HG03521 (cell line): ENCODE measurements at regions not wholly inside any gene's neighbourhood (a gene's known extent, or its start where the extent isn't known, plus 50 kb on each side); places are given as distances from the start of the nearest gene placed in this dataset.

ENCODE experiments used
- ATAC-seq: cut with Tn5 transposase; IDR thresholded peaks from one replicate; pipeline ENCODE4 v1.9.1; 2021; ENCODE audit warnings: mild to moderate bottlenecking, moderate library complexity; ENCODE audit not compliant: unreplicated experiment

GRCh38 chr10:113319479-113319878 is 233.4 kb upstream of the HABP2 start:
- no peak for ATAC-seq

GRCh38 chr10:113320211-113320610 is 232.6 kb upstream of the HABP2 start:
- ATAC-seq: no peak

GRCh38 chr10:113320987-113321386 is 231.9 kb upstream of the HABP2 start:
- ATAC-seq: no peak

DNA sequence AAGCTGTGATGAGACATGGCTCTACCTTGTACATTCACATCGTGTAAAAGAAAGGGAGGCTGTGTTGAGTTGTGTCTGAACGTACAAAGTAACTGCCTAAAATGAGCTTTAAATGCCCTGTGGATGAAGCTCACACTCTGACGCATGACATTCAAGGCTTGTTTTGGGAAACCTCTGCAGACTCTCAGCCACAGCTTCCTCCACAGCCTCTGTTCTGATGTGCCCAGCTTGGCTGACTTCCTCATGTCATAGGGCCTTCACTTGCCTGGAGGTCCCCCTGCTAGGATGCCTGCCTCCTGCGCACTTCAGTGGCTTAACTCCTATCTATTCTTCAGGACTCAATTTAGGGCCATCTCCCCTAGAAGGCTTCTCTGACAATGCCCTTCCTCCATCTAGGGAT is 230.0 kb upstream of the HABP2 start:
- ATAC-seq: no peak

- ATAC-seq: no peak
These were observed 228.9 kb upstream of the HABP2 start for GRCh38 chr10:113323985-113324384.

GRCh38 chr10:113326160-113327111 is 226.4 kb upstream of the HABP2 start:
- ATAC-seq: peak; percentile 75

GRCh38 chr10:113329121-113329596 is 223.7 kb upstream of the HABP2 start:
- ATAC-seq: no peak

- no peak for ATAC-seq
These were observed 220.9 kb upstream of the HABP2 start for GRCh38 chr10:113331961-113332360.

GRCh38 chr10:113333313-113333712 is 219.5 kb upstream of the HABP2 start:
- ATAC-seq: no peak

DNA sequence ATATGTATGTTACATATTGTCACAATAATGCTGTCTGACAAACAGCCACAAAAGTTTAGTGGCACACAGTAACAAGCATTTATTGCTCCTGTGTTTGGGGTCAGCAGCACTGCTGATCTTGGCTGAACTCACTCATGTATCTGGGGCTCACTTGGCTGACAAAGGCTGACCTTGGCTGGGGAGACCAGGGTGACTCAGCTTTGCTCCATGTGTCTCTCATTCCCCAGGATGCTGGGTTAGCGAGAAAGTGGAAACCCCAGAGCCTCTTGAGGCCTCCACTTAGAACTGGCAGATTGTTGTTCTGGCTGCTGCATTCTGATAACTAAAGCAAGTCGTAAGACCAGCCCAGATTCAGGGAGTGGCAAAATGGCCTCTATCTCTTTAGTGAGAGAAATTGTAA is 217.3 kb upstream of the HABP2 start:
- no peak for ATAC-seq

GRCh38 chr10:113336549-113337130 is 216.2 kb upstream of the HABP2 start:
- no peak for ATAC-seq

GRCh38 chr10:113337142-113337541 is 215.7 kb upstream of the HABP2 start:
- ATAC-seq: no peak

GRCh38 chr10:113339121-113339520 is 213.7 kb upstream of the HABP2 start:
- ATAC-seq: no peak

- ATAC-seq: no peak
These were observed 212.6 kb upstream of the HABP2 start for GRCh38 chr10:113340282-113340681.

- no peak for ATAC-seq
These were observed 211.7 kb upstream of the HABP2 start for GRCh38 chr10:113341138-113341537.

DNA sequence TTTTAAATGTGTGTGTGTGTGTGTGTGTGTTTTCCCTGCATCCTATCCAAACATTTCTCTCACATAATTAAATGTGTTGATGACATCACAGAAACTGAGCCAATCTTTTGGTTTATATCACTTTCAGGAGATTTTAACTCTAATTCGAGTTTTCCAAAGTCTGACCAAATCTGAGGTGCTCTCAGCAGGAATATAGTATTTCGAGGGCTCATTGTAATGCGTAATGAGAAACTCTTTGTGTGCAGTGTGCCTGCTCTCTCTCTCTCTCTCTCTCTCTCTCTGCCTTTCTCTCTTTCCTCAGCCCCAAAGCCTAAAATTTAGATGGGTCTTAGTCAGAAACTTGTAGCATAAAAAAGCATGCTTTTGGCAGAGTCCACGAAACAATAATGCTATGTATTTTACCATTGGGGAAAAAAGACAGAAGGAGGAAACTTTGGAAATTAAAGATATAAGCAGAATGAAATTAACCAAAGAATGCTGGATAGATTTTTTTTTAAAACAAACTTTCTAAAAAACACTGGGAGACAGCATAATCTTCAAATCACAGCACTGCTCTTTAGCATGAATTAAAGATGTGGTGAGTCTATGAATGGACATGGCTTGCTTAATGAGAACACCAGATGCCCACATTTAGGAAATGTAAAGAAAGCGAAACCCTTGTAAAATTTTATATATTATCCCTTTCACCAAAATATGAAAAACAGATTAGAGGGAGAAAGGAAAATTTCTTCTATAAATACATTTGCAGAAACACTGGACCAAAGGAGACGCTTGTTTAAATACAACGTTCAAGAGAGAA is 206.8 kb upstream of the HABP2 start:
- no peak for ATAC-seq

- ATAC-seq: no peak
These were observed 205.3 kb upstream of the HABP2 start for GRCh38 chr10:113347508-113347907.

DNA sequence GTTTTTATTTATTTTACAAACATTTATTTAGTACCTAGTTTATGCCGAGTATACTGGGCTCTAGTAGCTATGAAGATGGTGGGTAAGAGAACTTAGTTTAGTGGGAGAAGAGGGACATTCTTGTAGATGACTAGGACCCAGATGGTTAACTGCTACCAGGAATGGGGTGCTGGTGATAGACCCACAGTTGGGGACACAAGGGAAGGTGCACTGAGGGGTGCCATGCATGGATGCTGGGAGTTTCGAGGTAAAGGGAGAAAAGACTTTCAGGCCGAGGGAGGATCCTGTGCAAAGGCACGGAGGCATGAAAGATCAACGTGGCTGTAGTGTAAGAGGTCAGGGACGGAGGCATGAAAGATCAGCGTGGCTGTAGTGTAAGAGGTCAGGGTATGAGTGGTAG is 204.2 kb upstream of the HABP2 start:
- no peak for ATAC-seq

DNA sequence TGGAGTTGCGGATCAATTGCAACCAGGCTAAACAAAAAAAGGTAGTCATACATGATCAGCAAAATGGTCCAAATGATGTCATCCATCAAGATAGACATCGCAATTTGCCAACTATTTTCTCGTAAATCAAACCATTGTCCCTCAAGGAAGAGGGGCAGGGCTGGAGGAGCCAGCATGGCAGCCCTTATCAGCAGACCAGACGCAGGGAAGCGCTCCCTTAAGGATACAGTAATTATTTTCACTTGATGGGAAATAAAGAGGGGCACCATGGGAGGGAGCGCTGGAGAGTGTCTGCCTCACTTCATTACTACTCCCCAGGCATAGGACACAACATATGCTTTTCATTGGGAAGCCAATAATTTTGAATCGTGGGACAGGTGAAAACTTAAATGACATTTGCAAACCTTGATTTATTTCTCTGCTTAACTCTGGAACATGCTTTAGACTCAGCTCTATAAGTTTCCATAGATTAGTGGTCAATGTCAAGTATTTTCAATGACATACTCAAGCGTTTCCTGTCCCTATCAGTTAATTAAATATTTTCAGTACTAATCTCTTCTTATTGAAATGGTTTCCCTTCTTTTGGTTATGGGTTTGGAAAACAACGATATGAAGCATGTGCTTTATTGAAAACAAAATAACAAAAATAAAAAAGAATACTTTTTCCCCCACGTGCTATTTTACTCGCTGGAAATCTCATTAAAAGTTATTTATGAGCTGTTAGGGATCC is 202.4 kb upstream of the HABP2 start:
- ATAC-seq: no peak

DNA sequence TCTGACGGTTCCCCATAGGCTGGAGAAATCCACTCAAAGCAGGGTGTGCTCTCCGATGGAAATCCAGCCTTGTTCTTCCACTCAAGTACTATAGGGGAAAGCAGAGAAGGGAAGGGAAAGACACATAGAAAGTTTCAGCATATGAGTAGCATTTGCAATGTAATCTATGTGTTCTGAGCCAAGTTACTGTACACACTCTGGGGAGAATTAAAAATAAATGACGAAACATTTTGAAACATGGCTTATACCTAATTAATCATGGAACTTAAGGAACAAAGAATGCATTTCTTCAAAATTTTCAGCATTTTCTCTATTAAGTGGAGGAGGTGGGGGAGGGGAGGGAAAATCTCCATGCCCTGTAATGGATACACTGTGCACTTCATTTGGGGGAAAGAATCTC is 198.1 kb upstream of the HABP2 start:
- ATAC-seq: no peak
